Suppressor macrophage treated with lipopolysaccharide for 4 hours (primary cell): ENCODE measurements at regions not wholly inside any gene's neighbourhood (a gene's known extent, or its start where the extent isn't known, plus 50 kb on each side); places are given as distances from the start of the nearest gene placed in this dataset.

ENCODE experiments used
- DNase-seq: peaks from one replicate; pipeline ENCODE4 v3.0.0-alpha.2; 2020

GRCh38 chr5:173691931-173692330, 75.5 kb upstream of the BOD1 start:
- no peak for DNase-seq

GRCh38 chr5:173693670-173694069, 77.2 kb upstream of the BOD1 start:
- no peak for DNase-seq

- no peak for DNase-seq
Measured at GRCh38 chr5:173696216-173696615, 79.8 kb upstream of the BOD1 start.

- DNase-seq = no peak
Measured at GRCh38 chr5:173697931-173698579, 81.6 kb upstream of the BOD1 start.

- no peak for DNase-seq
Measured at GRCh38 chr5:173699966-173700365, 83.5 kb upstream of the BOD1 start.

- DNase-seq = no peak
Measured at GRCh38 chr5:173703466-173703865, 87.0 kb upstream of the BOD1 start.

GRCh38 chr5:173704615-173705511, 88.4 kb upstream of the BOD1 start:
- no peak for DNase-seq

GRCh38 chr5:173705512-173706044, 89.1 kb upstream of the BOD1 start:
- DNase-seq = no peak

- DNase-seq = no peak
Measured at GRCh38 chr5:173706700-173707099, 90.2 kb upstream of the BOD1 start.

GRCh38 chr5:173707392-173707791, 90.9 kb upstream of the BOD1 start:
- no peak for DNase-seq

- no peak for DNase-seq
Measured at GRCh38 chr5:173709145-173709544, 92.7 kb upstream of the BOD1 start.

GRCh38 chr5:173709761-173710160, 93.3 kb upstream of the BOD1 start:
- no peak for DNase-seq

- no peak for DNase-seq
Measured at GRCh38 chr5:173710528-173710927, 94.1 kb upstream of the BOD1 start.

- DNase-seq = no peak
Measured at GRCh38 chr5:173711466-173711865, 95.0 kb upstream of the BOD1 start.

GRCh38 chr5:173712609-173713175, 96.2 kb upstream of the BOD1 start:
- DNase-seq = no peak

- peak; percentile 95 for DNase-seq
Measured at GRCh38 chr5:173714551-173715428, 98.3 kb upstream of the BOD1 start.

GRCh38 chr5:173715607-173716006, 99.2 kb upstream of the BOD1 start:
- no peak for DNase-seq

- DNase-seq = no peak
Measured at GRCh38 chr5:173716058-173716682, 99.7 kb upstream of the BOD1 start.

- DNase-seq = peak; percentile 79
Measured at GRCh38 chr5:173717959-173718358, 101.5 kb upstream of the BOD1 start.

- DNase-seq = no peak
Measured at GRCh38 chr5:173718469-173718868, 102.0 kb upstream of the BOD1 start.

- DNase-seq = no peak
Measured at GRCh38 chr5:173719731-173720082, 103.3 kb upstream of the BOD1 start.

- no peak for DNase-seq
Measured at GRCh38 chr5:173720286-173720952, 104.0 kb upstream of the BOD1 start.
